ENCODE measurements at regions not wholly inside any gene's neighbourhood (a gene's known extent, or its start where the extent isn't known, plus 50 kb on each side); places are given as distances from the start of the nearest gene placed in this dataset.
"Not testable (repeated sequence)": the region's sequence is repeated elsewhere in the genome, so short reads cannot be mapped to it uniquely, and the experiment has no call there.

DNA sequence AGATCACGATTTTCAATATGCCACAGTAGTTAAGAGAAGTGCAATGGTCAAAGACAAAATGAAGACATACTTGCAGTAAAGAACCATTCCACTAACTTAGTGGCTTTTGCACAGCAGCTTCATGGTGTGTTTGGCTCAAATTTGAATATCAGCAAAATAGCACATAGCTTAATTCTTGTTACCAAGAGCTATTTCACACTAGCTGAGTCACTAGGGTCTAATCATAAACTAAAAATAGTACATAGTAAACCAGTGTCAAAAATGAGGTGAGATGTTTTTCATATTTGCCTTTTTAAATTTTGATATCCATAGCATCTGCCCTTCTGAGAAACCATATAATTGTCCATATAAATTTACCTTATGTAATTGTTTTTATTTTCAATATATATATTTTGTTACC is 325.0 kb upstream of the LUZP2 start:
- H3K27ac ChIP-seq, result no peak overlapping the region
- no peaks in the 10 kb centered on the region for H3K9me3 ChIP-seq
- H3K4me1 ChIP-seq, result no peaks in the 10 kb centered on the region
- H3K4me3 ChIP-seq, result no peak overlapping the region
- DNase-seq, result no peak
- no peaks in the 10 kb centered on the region for H3K27me3 ChIP-seq
- TF ChIP-seq, protein P1, sequence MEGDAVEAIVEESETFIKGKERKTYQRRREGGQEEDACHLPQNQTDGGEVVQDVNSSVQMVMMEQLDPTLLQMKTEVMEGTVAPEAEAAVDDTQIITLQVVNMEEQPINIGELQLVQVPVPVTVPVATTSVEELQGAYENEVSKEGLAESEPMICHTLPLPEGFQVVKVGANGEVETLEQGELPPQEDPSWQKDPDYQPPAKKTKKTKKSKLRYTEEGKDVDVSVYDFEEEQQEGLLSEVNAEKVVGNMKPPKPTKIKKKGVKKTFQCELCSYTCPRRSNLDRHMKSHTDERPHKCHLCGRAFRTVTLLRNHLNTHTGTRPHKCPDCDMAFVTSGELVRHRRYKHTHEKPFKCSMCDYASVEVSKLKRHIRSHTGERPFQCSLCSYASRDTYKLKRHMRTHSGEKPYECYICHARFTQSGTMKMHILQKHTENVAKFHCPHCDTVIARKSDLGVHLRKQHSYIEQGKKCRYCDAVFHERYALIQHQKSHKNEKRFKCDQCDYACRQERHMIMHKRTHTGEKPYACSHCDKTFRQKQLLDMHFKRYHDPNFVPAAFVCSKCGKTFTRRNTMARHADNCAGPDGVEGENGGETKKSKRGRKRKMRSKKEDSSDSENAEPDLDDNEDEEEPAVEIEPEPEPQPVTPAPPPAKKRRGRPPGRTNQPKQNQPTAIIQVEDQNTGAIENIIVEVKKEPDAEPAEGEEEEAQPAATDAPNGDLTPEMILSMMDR (IDR thresholded peaks at IDR 0.05), result no peak
- no peak for TF ChIP-seq POLR2A (IDR thresholded peaks at IDR 0.05)
- no peaks in the 10 kb centered on the region for H3K36me3 ChIP-seq

DNA sequence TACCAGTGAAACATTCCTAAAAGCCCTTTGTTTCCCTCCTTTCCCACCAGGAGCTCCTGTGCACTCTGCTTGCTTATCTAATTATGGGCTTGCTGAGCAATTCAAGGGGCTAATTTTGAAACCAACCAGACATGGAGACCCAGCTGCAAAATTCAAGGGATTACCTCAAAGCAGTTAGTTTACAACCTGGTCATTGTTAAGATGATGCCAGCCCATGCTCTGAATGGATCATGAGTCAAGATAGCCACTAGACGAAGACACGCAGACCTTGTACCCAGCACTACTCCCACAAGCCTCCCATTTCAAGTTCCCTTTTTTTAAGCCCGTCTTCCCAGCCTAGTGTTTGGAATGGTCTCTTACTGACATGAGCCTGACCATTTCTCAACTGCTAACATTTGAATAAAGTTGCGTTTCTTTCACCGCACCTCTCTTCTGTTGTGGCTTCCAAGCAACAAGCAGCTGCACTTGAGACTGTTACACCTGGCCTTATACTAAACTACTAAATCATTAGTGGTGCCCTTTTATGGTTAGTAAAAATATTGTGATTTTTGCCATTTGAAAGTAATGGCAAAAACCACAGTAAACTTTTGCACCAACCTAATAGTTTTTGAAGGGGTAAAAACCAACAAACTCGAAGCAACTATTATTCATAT is 315.3 kb upstream of the LUZP2 start:
- Histone ChIP-seq H3K9me3 (no peaks in the 10 kb centered on the region), H3K36me3 (no peaks in the 10 kb centered on the region), H3K27ac (no peak overlapping the region), H3K4me1 (no peaks in the 10 kb centered on the region), H3K27me3 (no peaks in the 10 kb centered on the region), H3K4me3 (no peak overlapping the region)
- TF ChIP-seq, protein P1 (IDR thresholded peaks at IDR 0.05), result no peak
- TF ChIP-seq POLR2A (IDR thresholded peaks at IDR 0.05), result no peak
- DNase-seq, result no peak

DNA sequence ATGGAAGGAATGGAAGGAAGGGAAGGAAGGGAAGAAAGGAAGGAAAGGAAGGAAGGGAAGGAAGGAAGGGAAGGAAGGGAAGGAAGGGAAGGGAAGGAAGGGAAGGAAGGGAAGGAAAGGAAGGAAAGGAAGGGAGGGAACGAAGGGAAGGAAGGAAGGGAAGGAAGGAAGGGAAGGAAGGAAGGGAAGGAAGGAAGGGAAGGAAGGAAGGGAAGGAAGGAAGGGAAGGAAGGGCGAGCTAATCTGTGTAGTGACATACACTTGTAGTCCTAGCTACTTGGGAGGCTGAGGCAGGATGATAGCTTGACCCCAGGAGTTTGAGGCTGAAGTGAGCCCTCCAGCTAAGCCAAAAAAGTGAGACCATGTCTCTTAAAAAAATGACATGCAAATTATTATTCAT is 311.3 kb upstream of the LUZP2 start:
- H3K27me3 ChIP-seq, H3K27ac ChIP-seq, H3K36me3 ChIP-seq, H3K9me3 ChIP-seq, H3K4me3 ChIP-seq, DNase-seq, H3K4me1 ChIP-seq: not testable (repeated sequence)

DNA sequence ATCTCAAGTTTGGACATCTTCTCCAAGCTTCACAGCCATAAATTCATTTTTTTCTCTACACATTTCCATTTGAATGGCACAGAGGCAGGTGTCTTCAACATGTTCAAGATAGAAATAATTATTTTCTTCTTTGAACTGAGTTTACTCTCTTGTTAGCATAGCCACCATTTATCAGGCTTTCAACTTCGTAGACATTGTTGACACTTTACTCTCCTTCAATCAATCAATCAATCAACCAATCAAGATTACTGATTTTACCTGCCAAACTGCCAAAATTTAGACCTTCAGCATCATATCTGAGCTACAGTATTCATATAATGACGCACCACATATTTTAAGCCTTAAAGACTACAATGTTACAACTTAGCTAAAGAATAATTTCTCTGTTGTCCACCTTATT is 300.1 kb upstream of the LUZP2 start:
- no peak for TF ChIP-seq POLR2A (IDR thresholded peaks at IDR 0.05)
- TF ChIP-seq, protein P1 (IDR thresholded peaks at IDR 0.05), result no peak
- Histone ChIP-seq H3K9me3 (no peaks in the 10 kb centered on the region), H3K27me3 (no peaks in the 10 kb centered on the region), H3K4me3 (no peak overlapping the region), H3K36me3 (no peaks in the 10 kb centered on the region), H3K27ac (no peak overlapping the region), H3K4me1 (no peaks in the 10 kb centered on the region)
- DNase-seq, result no peak

DNA sequence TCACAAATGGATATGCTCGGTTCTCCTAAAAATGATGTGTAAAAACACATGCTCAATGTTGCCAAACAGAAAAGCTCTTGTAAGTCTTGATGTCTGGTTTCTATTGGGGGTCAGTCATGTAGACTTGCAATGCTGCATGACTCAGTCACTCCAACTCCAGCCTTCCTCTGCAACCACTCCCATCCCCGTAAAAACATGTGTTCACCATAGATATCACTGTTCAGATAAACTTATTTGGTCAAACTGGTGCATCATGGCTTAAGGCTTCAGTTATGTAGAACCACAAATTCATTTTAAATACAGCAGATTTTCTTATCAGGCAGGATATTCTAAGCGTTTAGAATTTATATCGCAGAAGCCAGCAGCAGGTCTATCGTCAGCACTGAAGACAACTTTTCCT is 298.4 kb upstream of the LUZP2 start:
- TF ChIP-seq, protein P1 (IDR thresholded peaks at IDR 0.05), result no peak
- no peak for TF ChIP-seq POLR2A (IDR thresholded peaks at IDR 0.05)
- H3K27me3 ChIP-seq, result no peaks in the 10 kb centered on the region
- H3K4me1 ChIP-seq, result no peaks in the 10 kb centered on the region
- no peak for DNase-seq
- no peak overlapping the region for H3K27ac ChIP-seq
- no peaks in the 10 kb centered on the region for H3K36me3 ChIP-seq
- no peaks in the 10 kb centered on the region for H3K9me3 ChIP-seq
- H3K4me3 ChIP-seq, result no peak overlapping the region

DNA sequence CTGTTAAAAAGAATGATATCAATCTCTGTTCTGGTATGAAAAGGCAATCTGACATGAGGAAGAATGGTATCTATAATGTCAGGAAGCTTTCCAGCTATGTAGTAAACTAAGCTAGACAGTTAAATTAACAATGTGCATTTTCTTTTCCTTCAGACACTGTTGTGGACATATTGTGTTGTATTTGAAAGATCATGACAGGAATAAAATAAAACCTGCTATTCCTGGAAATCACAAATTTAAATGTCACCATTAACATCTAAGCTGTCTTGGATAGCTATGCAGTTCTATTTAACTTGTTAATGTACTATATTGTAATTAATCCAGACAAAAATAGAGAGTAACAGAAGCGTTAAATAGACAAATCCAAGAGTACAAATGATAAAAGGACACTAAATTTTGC is 297.4 kb upstream of the LUZP2 start:
- no peak for DNase-seq
- TF ChIP-seq, protein P1 (IDR thresholded peaks at IDR 0.05), result no peak
- no peak for TF ChIP-seq POLR2A (IDR thresholded peaks at IDR 0.05)
- Histone ChIP-seq H3K36me3 (no peaks in the 10 kb centered on the region), H3K27me3 (no peaks in the 10 kb centered on the region), H3K9me3 (no peaks in the 10 kb centered on the region), H3K4me1 (no peaks in the 10 kb centered on the region), H3K27ac (no peak overlapping the region), H3K4me3 (no peak overlapping the region)
